ENCODE measurements at regions not wholly inside any gene's neighbourhood (a gene's known extent, or its start where the extent isn't known, plus 50 kb on each side); places are given as distances from the start of the nearest gene placed in this dataset.

- no peak for TF ChIP-seq EZH2 (IDR thresholded peaks at IDR 0.05; ENCODE audit: borderline replicate concordance, low read depth, low read length, poor library complexity, severe bottlenecking)
- no peak for TF ChIP-seq CTCF (conservative IDR thresholded peaks at IDR 0.05; ENCODE audit: low read depth, low read length)
- H3K4me3 ChIP-seq (ENCODE audit: low read depth, low read length, poor library complexity, severe bottlenecking), result no peak overlapping the region
- H3K27me3 ChIP-seq (replicated peaks; ENCODE audit: insufficient read depth, low read depth, low read length, poor library complexity), result no peaks in the 10 kb centered on the region
- BruUV-seq (replicated peaks), result no TSS peak
- DNase-seq (ENCODE audit: low spot score), result no peak
- CTCF ChIA-PET, result no interaction called here
- POLR2A ChIA-PET (ENCODE audit: low non-redundant PET), result no interaction called here
- H3K9me3 ChIP-seq (ENCODE audit: low read depth, low read length, poor library complexity, severe bottlenecking), result no peaks in the 10 kb centered on the region
- no peaks in the 10 kb centered on the region for H3K4me1 ChIP-seq (ENCODE audit: insufficient read depth, low read length, poor library complexity, severe bottlenecking)
- no peaks in the 10 kb centered on the region for H3K36me3 ChIP-seq (ENCODE audit: insufficient read depth, low read length, poor library complexity, severe bottlenecking)
- H3K27ac ChIP-seq (ENCODE audit: low read depth, low read length, poor library complexity, severe bottlenecking), result no peak overlapping the region
- intact Hi-C loops (cut with micrococcal nuclease; ENCODE audit: unreplicated experiment), result no loop called here
These were observed 212.5 kb downstream of the CSNK2A3 start for GRCh38 chr11:11140510-11140909.

GRCh38 chr11:11137339-11137738 is 215.7 kb downstream of the CSNK2A3 start:
- Histone ChIP-seq H3K27me3 (replicated peaks; ENCODE audit: insufficient read depth, low read depth, low read length, poor library complexity) (peaks cover 3% of the 10 kb centered on the region), H3K4me3 (ENCODE audit: low read depth, low read length, poor library complexity, severe bottlenecking) (no peak overlapping the region), H3K36me3 (ENCODE audit: insufficient read depth, low read length, poor library complexity, severe bottlenecking) (no peaks in the 10 kb centered on the region), H3K4me1 (ENCODE audit: insufficient read depth, low read length, poor library complexity, severe bottlenecking) (no peaks in the 10 kb centered on the region), H3K9me3 (ENCODE audit: low read depth, low read length, poor library complexity, severe bottlenecking) (no peaks in the 10 kb centered on the region), H3K27ac (ENCODE audit: low read depth, low read length, poor library complexity, severe bottlenecking) (no peak overlapping the region)
- BruUV-seq (replicated peaks), result no TSS peak
- ChIA-PET CTCF (no interaction called here), POLR2A (ENCODE audit: low non-redundant PET) (no interaction called here)
- TF ChIP-seq EZH2 (IDR thresholded peaks at IDR 0.05; ENCODE audit: borderline replicate concordance, low read depth, low read length, poor library complexity, severe bottlenecking) (no peak), CTCF (conservative IDR thresholded peaks at IDR 0.05; ENCODE audit: low read depth, low read length) (no peak)
- no peak for DNase-seq (ENCODE audit: low spot score)
- intact Hi-C loops (cut with micrococcal nuclease; ENCODE audit: unreplicated experiment), result no loop called here

GRCh38 chr11:11135820-11136476 is 217.1 kb downstream of the CSNK2A3 start:
- Histone ChIP-seq H3K4me3 (ENCODE audit: low read depth, low read length, poor library complexity, severe bottlenecking) (no peak overlapping the region), H3K27ac (ENCODE audit: low read depth, low read length, poor library complexity, severe bottlenecking) (no peak overlapping the region), H3K4me1 (ENCODE audit: insufficient read depth, low read length, poor library complexity, severe bottlenecking) (no peaks in the 10 kb centered on the region), H3K36me3 (ENCODE audit: insufficient read depth, low read length, poor library complexity, severe bottlenecking) (no peaks in the 10 kb centered on the region), H3K9me3 (ENCODE audit: low read depth, low read length, poor library complexity, severe bottlenecking) (no peaks in the 10 kb centered on the region), H3K27me3 (replicated peaks; ENCODE audit: insufficient read depth, low read depth, low read length, poor library complexity) (peaks cover 13% of the 10 kb centered on the region)
- BruUV-seq (replicated peaks), result no TSS peak
- POLR2A ChIA-PET (ENCODE audit: low non-redundant PET), result no interaction called here
- no peak for TF ChIP-seq EZH2 (IDR thresholded peaks at IDR 0.05; ENCODE audit: borderline replicate concordance, low read depth, low read length, poor library complexity, severe bottlenecking)
- no peak for TF ChIP-seq CTCF (conservative IDR thresholded peaks at IDR 0.05; ENCODE audit: low read depth, low read length)
- CTCF ChIA-PET, result interaction anchor here (0.7 kb wide), 1 partner anchor 58 kb away, joined by 4 read pairs; no protein-coding TSS in a partner anchor
- DNase-seq (ENCODE audit: low spot score), result no peak
- intact Hi-C loops (cut with micrococcal nuclease; ENCODE audit: unreplicated experiment), result no loop called here

Data from A673 (cell line).